ENCODE measurements at regions not wholly inside any gene's neighbourhood (a gene's known extent, or its start where the extent isn't known, plus 50 kb on each side); places are given as distances from the start of the nearest gene placed in this dataset.

DNA sequence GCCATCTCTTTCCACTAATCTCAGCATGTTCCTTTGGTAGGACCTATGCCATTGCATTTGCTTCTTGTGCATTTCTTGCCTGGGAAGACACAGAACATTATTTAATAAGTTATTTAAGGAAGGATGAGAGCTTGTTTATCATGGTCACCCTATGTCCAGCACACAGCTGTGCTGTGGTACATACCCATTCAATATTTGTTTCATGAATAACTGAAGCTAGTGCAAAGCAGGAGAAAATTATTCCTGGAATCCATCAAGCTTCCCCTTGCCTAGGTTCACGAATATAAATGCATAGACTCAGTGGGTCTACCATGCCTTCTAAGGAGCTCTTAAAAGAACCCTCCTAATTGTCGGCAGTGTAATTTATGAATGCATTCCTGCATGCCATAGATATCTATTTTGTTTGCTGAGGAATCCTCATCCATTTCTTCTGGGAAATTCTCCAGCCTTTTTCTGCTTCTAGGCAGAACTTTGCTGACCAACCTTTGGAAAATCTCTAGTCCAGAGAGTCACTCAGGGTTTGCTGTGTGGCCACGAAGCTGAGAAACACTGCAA lies 599.8 kb upstream of the TMEM132C start:
- no peak for TF ChIP-seq POLR2A (IDR thresholded peaks at IDR 0.05)
- TF ChIP-seq, protein P1, sequence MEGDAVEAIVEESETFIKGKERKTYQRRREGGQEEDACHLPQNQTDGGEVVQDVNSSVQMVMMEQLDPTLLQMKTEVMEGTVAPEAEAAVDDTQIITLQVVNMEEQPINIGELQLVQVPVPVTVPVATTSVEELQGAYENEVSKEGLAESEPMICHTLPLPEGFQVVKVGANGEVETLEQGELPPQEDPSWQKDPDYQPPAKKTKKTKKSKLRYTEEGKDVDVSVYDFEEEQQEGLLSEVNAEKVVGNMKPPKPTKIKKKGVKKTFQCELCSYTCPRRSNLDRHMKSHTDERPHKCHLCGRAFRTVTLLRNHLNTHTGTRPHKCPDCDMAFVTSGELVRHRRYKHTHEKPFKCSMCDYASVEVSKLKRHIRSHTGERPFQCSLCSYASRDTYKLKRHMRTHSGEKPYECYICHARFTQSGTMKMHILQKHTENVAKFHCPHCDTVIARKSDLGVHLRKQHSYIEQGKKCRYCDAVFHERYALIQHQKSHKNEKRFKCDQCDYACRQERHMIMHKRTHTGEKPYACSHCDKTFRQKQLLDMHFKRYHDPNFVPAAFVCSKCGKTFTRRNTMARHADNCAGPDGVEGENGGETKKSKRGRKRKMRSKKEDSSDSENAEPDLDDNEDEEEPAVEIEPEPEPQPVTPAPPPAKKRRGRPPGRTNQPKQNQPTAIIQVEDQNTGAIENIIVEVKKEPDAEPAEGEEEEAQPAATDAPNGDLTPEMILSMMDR (IDR thresholded peaks at IDR 0.05 in 4 of 5, conservative IDR thresholded peaks at IDR 0.05 in 1 of 5), result no peak

Measured in gastrocnemius medialis (tissue), 4 donors.